ENCODE measurements at regions not wholly inside any gene's neighbourhood (a gene's known extent, or its start where the extent isn't known, plus 50 kb on each side); places are given as distances from the start of the nearest gene placed in this dataset.

DNA sequence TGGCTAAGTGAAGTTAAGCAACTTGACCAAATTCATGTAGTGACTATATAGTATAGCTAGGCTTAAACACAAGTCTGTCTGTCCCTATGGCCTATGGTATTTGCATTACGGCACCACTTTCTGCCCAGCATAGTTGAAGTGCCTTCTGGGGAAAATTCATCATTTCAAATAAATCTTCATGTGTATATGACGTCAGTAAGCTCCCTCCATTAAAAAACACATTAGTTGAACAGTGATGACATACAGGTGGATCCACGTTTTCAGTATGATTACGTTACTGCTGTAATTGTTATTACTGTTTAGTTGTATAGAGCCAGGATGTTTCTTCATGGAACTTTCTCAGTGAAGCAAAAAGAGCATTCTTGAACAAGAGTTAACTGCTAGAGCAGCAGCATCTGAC is 96.2 kb downstream of the TENT5A start:
- TF ChIP-seq POLR2A (IDR thresholded peaks at IDR 0.05): no peak
- TF ChIP-seq, protein P1, sequence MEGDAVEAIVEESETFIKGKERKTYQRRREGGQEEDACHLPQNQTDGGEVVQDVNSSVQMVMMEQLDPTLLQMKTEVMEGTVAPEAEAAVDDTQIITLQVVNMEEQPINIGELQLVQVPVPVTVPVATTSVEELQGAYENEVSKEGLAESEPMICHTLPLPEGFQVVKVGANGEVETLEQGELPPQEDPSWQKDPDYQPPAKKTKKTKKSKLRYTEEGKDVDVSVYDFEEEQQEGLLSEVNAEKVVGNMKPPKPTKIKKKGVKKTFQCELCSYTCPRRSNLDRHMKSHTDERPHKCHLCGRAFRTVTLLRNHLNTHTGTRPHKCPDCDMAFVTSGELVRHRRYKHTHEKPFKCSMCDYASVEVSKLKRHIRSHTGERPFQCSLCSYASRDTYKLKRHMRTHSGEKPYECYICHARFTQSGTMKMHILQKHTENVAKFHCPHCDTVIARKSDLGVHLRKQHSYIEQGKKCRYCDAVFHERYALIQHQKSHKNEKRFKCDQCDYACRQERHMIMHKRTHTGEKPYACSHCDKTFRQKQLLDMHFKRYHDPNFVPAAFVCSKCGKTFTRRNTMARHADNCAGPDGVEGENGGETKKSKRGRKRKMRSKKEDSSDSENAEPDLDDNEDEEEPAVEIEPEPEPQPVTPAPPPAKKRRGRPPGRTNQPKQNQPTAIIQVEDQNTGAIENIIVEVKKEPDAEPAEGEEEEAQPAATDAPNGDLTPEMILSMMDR (IDR thresholded peaks at IDR 0.05 in 4 of 5, conservative IDR thresholded peaks at IDR 0.05 in 1 of 5): no peak
- H3K4me1 ChIP-seq: no peaks in the 10 kb centered on the region

DNA sequence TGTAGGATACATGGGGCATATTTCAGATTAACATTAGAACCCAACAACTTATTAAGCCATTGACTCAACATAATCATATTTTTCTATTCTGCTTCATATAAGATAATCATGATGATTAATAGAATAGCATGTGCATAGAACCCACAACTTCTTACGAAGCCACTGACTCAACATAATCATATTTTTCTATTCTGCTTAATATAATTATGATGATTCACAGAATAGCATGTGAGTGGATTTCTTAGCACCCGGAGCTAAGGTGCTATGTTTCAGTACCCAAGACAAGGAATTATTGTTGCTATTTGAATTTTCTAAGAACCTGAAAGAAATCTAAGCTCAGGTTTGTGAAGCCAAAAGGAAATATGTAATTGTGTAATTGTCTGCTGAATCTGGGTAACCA is 96.8 kb downstream of the TENT5A start:
- H3K4me3 ChIP-seq: no peak overlapping the region
- H3K36me3 ChIP-seq: no peaks in the 10 kb centered on the region
- no peak for TF ChIP-seq POLR2A (IDR thresholded peaks at IDR 0.05)
- TF ChIP-seq, protein P1 (IDR thresholded peaks at IDR 0.05 in 4 of 5, conservative IDR thresholded peaks at IDR 0.05 in 1 of 5): no peak
- H3K4me1 ChIP-seq: no peaks in the 10 kb centered on the region
- in situ Hi-C loops (cut with MboI; ENCODE audit: low sequenced_read_pairs in 4 of 4) (no loop called here), intact Hi-C loops (cut with DNase I; ENCODE audit: low total_unique reads) (no loop called here)
- ATAC-seq (no peak), DNase-seq (no peak)
- H3K9me3 ChIP-seq: no peaks in the 10 kb centered on the region
- H3K27me3 ChIP-seq: no peaks in the 10 kb centered on the region
- H3K27ac ChIP-seq: no peak overlapping the region

More for the DNA sequence above, 96.2 kb downstream of the TENT5A start:
- Histone ChIP-seq H3K4me3 (no peak overlapping the region), H3K36me3 (no peaks in the 10 kb centered on the region), H3K9me3 (no peaks in the 10 kb centered on the region), H3K27ac (no peak overlapping the region), H3K27me3 (no peaks in the 10 kb centered on the region)
- no peak for DNase-seq
- in situ Hi-C loops (cut with MboI; ENCODE audit: low sequenced_read_pairs in 4 of 4) (no loop called here), intact Hi-C loops (cut with DNase I; ENCODE audit: low total_unique reads) (no loop called here)
- no peak for ATAC-seq

DNA sequence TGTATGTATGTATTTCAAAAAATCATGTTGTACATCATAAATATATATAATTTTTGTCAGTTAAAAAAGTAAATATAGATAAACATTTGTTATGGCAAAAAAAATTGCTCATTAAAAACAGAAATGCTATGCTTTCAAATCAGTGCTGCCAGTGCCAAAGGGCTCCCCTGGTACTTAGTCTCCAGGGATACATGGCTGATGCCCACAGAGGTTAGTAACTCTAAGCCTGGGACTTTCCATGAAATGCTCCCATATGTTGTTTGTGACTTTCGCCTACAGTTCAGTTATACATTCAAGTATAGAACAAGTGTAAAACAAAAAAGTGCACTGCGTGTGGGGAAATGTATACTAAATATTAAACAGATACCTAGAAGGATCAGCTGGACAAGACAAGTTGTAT is 104.0 kb downstream of the TENT5A start:
- ATAC-seq (no peak), DNase-seq (no peak)
- Histone ChIP-seq H3K27me3 (no peaks in the 10 kb centered on the region), H3K4me1 (no peaks in the 10 kb centered on the region), H3K27ac (no peak overlapping the region), H3K36me3 (no peaks in the 10 kb centered on the region), H3K4me3 (no peak overlapping the region), H3K9me3 (no peaks in the 10 kb centered on the region)
- intact Hi-C loops (cut with DNase I; ENCODE audit: low total_unique reads) (no loop called here), in situ Hi-C loops (cut with MboI; ENCODE audit: low sequenced_read_pairs in 4 of 4) (no loop called here)
- TF ChIP-seq, protein P1 (IDR thresholded peaks at IDR 0.05 in 4 of 5, conservative IDR thresholded peaks at IDR 0.05 in 1 of 5): no peak
- TF ChIP-seq POLR2A (IDR thresholded peaks at IDR 0.05): no peak

DNA sequence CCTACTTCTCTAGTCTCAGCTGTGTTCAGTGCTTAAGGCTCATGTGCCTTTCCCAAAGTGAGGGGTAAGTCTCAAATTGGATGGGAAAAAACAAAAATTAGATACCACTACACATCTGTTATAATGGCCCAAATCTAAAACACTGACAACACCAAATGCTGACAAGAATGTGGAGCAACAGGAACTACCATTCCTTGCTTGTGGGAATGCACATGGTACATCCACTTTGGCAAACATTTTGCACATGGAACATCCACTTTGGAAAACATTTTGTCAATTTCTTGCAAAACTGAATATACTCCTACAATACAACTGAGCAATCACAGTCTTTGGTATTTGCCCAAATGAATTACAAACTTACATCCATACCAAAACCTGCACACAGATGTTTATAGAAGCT is 109.3 kb downstream of the TENT5A start:
- no peaks in the 10 kb centered on the region for H3K36me3 ChIP-seq
- TF ChIP-seq, protein P1 (IDR thresholded peaks at IDR 0.05 in 4 of 5, conservative IDR thresholded peaks at IDR 0.05 in 1 of 5): no peak
- TF ChIP-seq POLR2A (IDR thresholded peaks at IDR 0.05): no peak
- intact Hi-C loops (cut with DNase I; ENCODE audit: low total_unique reads): no loop called here
- no peak overlapping the region for H3K27ac ChIP-seq
- ATAC-seq (no peak), DNase-seq (no peak)
- H3K27me3 ChIP-seq: no peaks in the 10 kb centered on the region
- in situ Hi-C loops (cut with MboI; ENCODE audit: low sequenced_read_pairs in 4 of 4): no loop called here
- no peak overlapping the region for H3K4me3 ChIP-seq
- H3K4me1 ChIP-seq: no peaks in the 10 kb centered on the region
- H3K9me3 ChIP-seq: no peaks in the 10 kb centered on the region

DNA sequence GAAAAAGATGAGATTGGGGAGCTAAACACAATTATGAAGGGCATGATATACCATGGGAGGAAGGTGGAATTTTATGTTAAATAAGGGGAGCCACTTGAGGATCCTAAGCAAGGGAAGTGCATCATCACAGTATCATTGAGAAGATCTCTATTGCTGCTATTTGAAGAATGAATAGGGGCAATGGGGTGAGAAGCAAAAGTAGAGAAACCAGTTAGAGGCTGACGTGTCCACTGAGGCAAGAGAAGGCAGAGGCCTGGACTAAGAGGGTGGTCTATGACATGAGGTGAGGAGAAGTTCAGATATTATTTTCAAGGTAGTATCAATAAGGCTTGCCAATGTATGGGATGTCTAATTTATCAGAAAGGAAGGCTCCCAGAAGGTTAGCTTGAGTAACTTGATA is 111.6 kb downstream of the TENT5A start:
- ATAC-seq (no peak), DNase-seq (no peak)
- Histone ChIP-seq H3K4me1 (no peaks in the 10 kb centered on the region), H3K27ac (no peak overlapping the region), H3K36me3 (no peaks in the 10 kb centered on the region), H3K4me3 (no peak overlapping the region), H3K27me3 (no peaks in the 10 kb centered on the region), H3K9me3 (no peaks in the 10 kb centered on the region)
- TF ChIP-seq POLR2A (IDR thresholded peaks at IDR 0.05): no peak
- TF ChIP-seq, protein P1 (IDR thresholded peaks at IDR 0.05 in 4 of 5, conservative IDR thresholded peaks at IDR 0.05 in 1 of 5): no peak
- intact Hi-C loops (cut with DNase I; ENCODE audit: low total_unique reads) (no loop called here), in situ Hi-C loops (cut with MboI; ENCODE audit: low sequenced_read_pairs in 4 of 4) (no loop called here)

Data from gastrocnemius medialis (tissue), 4 donors.